ENCODE measurements at regions not wholly inside any gene's neighbourhood (a gene's known extent, or its start where the extent isn't known, plus 50 kb on each side); places are given as distances from the start of the nearest gene placed in this dataset.

DNA sequence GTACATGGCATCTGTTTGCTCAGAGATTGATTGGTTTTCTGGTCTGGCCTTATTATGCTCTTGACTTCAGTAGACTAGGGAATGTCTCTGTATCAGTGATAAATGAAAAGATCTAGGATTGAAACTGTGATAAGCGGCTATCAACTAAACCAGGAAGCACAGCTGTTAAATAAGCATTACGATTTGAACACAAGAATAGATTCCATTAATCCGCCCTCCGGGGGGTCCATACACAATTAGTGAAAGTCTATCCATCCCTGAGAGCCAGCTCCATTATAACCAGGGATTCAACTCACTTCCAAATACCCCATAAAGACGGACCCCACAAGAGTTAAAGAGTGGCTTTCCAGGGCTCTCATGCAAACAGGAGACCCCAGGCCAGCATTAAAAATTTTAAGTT, 279.0 kb downstream of the GRIN2B start:
- no peak overlapping the region for H3K4me3 ChIP-seq (ENCODE audit: low read depth, low read length)
- TF ChIP-seq, protein P1, sequence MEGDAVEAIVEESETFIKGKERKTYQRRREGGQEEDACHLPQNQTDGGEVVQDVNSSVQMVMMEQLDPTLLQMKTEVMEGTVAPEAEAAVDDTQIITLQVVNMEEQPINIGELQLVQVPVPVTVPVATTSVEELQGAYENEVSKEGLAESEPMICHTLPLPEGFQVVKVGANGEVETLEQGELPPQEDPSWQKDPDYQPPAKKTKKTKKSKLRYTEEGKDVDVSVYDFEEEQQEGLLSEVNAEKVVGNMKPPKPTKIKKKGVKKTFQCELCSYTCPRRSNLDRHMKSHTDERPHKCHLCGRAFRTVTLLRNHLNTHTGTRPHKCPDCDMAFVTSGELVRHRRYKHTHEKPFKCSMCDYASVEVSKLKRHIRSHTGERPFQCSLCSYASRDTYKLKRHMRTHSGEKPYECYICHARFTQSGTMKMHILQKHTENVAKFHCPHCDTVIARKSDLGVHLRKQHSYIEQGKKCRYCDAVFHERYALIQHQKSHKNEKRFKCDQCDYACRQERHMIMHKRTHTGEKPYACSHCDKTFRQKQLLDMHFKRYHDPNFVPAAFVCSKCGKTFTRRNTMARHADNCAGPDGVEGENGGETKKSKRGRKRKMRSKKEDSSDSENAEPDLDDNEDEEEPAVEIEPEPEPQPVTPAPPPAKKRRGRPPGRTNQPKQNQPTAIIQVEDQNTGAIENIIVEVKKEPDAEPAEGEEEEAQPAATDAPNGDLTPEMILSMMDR (IDR thresholded peaks at IDR 0.05; ENCODE audit: insufficient read depth, low read depth, low read length): no peak
- no peak for DNase-seq (ENCODE audit: low read depth)

DNA sequence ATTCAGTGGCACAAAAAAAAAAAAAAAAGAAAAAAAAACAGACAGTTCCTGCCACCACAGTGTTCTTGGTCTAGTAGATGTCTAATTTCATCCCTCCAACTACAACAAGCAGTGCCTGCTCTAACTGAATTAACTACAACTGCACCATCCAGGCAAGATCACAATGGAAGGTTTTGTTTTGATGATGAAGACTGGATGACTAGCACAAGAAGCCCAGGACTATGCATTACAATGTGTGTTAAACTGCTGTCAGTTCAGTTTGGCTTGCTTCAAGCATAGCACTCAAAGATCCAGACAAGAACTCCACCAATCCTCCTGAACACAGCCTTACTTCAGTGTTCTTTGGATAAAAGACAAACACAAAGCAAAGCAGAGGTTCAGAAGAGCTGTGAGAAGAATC, 279.9 kb downstream of the GRIN2B start:
- no peak for DNase-seq (ENCODE audit: low read depth)
- TF ChIP-seq, protein P1 (IDR thresholded peaks at IDR 0.05; ENCODE audit: insufficient read depth, low read depth, low read length): no peak
- no peak overlapping the region for H3K4me3 ChIP-seq (ENCODE audit: low read depth, low read length)

DNA sequence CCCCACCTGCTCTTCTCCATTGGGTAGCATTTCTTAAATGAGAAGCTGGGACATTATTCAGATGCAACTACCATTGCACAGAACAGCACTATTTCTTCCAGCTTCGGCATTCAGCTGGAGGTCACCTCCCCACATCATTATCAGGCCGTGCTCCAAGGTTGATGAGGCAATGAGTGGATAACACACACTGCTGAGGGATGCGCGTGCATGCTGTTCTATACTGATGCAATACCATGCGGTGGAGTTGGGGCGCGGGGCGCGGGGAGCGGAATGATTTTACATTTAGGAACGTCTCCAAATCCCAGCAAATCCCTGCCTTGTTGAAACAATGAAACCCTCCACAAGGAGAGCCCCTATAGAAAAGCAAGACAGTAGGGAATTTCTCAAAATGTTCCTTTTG, 283.4 kb downstream of the GRIN2B start:
- no peak for DNase-seq (ENCODE audit: low read depth)
- no peak overlapping the region for H3K4me3 ChIP-seq (ENCODE audit: low read depth, low read length)
- TF ChIP-seq, protein P1 (IDR thresholded peaks at IDR 0.05; ENCODE audit: insufficient read depth, low read depth, low read length): no peak

DNA sequence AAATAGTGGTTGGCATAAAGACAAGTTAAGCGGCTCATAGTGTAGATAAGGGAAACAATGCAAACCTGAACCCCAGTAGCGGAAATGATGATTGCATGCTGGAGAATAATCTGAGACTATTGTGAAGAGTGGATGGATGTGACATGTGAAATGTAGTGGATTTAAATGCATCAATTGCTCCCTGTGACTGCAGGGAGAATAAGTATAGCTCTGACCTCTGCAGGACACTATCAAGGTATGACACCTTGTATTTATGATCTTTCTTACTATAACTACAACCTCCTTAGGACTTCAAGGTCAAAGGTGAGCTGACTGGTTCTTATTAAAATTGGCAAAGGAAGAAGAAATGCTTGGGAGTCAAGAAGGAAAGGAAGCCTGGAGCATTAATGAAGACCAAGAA, 285.6 kb downstream of the GRIN2B start:
- H3K4me3 ChIP-seq (ENCODE audit: low read depth, low read length): no peak overlapping the region
- TF ChIP-seq, protein P1 (IDR thresholded peaks at IDR 0.05; ENCODE audit: insufficient read depth, low read depth, low read length): no peak
- DNase-seq (ENCODE audit: low read depth): no peak

DNA sequence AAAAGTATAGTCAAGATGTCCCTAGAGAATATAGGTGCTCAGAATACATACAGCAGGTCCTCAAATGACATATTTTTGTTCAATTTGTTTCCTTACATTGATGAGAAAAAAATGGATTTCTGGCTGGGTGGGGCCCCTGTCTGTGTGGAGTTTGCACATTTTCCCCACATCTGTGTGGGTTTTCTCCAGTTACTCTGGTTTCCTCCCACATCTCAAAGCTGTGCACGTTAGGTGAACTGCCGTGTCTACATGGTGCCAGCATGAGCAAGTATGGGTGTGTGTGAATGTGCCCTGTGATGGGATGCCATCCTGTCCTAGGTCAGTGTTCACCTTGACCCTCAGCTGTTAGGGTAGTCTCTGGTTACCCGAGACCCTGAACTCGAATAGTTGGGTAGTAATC, 289.1 kb downstream of the GRIN2B start:
- TF ChIP-seq, protein P1 (IDR thresholded peaks at IDR 0.05; ENCODE audit: insufficient read depth, low read depth, low read length): no peak
- H3K4me3 ChIP-seq (ENCODE audit: low read depth, low read length): no peak overlapping the region
- DNase-seq (ENCODE audit: low read depth): no peak

DNA sequence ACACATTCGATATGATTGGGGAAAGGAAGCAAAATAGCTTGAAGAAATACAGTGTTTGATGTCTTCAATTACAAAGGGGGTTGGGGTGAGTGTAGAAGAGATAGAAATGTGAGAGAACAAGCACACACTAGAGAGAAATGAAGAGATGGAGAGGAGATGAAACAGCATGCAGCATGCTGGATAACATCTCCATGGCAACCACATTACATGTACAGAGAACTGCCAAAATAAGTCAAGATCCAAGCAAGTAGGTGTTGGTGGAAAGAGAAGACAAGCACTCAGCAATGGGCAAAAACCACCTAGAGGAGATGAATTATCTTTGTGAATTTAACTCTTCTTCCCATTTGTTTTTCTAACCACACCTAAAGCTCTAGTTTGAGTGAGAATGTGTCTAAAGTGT, 289.8 kb downstream of the GRIN2B start:
- no peak for DNase-seq (ENCODE audit: low read depth)
- H3K4me3 ChIP-seq (ENCODE audit: low read depth, low read length): no peak overlapping the region
- TF ChIP-seq, protein P1 (IDR thresholded peaks at IDR 0.05; ENCODE audit: insufficient read depth, low read depth, low read length): no peak

DNA sequence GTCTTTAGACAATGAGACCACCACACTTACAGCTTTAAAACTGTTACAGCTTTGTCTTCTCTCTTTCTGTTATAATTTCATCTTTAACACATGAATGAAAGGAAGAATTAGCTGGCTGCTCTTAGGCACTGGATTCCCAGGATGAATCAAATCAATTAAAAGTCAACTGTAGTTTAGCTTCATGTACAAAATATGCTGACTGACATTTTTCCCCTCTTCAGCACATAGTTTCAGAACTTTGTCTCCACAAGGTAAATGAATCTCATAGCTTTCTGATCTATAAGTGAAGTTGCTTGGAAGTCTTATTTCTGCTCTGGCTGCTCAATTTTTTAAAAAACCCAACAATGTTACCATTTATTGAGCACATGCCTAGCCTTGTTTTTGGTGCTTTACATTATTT, 293.8 kb downstream of the GRIN2B start:
- H3K4me3 ChIP-seq (ENCODE audit: low read depth, low read length): no peak overlapping the region
- TF ChIP-seq, protein P1 (IDR thresholded peaks at IDR 0.05; ENCODE audit: insufficient read depth, low read depth, low read length): no peak
- no peak for DNase-seq (ENCODE audit: low read depth)
